ENCODE measurements at regions not wholly inside any gene's neighbourhood (a gene's known extent, or its start where the extent isn't known, plus 50 kb on each side); places are given as distances from the start of the nearest gene placed in this dataset.

DNA sequence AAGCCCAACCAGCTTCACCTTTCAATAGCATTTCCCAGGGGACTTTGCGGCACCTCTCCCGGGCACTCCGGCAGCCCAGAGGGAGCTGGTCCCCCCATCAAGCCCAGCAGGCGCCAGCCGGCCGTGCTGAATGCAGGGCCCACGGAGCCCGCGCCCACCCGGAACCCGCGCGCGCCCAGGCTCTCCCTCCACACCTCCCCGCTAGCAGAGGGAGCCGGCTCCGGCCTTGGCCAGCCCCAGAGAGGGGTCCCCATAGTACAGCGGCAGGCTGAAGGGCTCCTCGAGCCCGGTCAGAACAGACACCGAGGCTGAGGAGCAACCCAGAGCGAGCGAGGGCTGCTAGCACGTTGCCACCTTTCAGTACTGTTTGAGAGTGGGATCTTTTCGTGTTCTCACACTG lies 300.8 kb downstream of the DSEL start:
- Mint-ChIP-seq H3K4me3 (no peak overlapping the region), H3K27ac (no peak overlapping the region), H3K36me3 (no peaks in the 10 kb centered on the region), H3K4me1 (no peaks in the 10 kb centered on the region), H3K27me3 (ENCODE audit: low read depth) (no peaks in the 10 kb centered on the region), H3K9me3 (peaks cover 5% of the 10 kb centered on the region)
- POLR2A ChIA-PET, result no interaction called here
- CTCF ChIA-PET, result interaction anchor here (1.0 to 1.5 kb wide), 2 partner anchors 298 to 490 kb away, joined by 3 read pairs; no protein-coding TSS in a partner anchor
- DNase-seq (ENCODE audit: low spot score), result no peak
- TF ChIP-seq, protein P1, sequence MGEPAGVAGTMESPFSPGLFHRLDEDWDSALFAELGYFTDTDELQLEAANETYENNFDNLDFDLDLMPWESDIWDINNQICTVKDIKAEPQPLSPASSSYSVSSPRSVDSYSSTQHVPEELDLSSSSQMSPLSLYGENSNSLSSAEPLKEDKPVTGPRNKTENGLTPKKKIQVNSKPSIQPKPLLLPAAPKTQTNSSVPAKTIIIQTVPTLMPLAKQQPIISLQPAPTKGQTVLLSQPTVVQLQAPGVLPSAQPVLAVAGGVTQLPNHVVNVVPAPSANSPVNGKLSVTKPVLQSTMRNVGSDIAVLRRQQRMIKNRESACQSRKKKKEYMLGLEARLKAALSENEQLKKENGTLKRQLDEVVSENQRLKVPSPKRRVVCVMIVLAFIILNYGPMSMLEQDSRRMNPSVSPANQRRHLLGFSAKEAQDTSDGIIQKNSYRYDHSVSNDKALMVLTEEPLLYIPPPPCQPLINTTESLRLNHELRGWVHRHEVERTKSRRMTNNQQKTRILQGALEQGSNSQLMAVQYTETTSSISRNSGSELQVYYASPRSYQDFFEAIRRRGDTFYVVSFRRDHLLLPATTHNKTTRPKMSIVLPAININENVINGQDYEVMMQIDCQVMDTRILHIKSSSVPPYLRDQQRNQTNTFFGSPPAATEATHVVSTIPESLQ (CRISPR knock-in tag; IDR thresholded peaks at IDR 0.05), result no peak
- TF ChIP-seq, protein P2, sequence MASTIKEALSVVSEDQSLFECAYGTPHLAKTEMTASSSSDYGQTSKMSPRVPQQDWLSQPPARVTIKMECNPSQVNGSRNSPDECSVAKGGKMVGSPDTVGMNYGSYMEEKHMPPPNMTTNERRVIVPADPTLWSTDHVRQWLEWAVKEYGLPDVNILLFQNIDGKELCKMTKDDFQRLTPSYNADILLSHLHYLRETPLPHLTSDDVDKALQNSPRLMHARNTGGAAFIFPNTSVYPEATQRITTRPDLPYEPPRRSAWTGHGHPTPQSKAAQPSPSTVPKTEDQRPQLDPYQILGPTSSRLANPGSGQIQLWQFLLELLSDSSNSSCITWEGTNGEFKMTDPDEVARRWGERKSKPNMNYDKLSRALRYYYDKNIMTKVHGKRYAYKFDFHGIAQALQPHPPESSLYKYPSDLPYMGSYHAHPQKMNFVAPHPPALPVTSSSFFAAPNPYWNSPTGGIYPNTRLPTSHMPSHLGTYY (CRISPR knock-in tag; IDR thresholded peaks at IDR 0.05), result no peak
- TF ChIP-seq FOXP1 (CRISPR knock-in tag; IDR thresholded peaks at IDR 0.05; ENCODE audit: borderline replicate concordance) (no peak), NFATC4 (CRISPR knock-in tag; IDR thresholded peaks at IDR 0.05) (no peak), ESRRA (CRISPR knock-in tag; IDR thresholded peaks at IDR 0.05; ENCODE audit: borderline replicate concordance) (no peak), ETV6 (CRISPR knock-in tag; IDR thresholded peaks at IDR 0.05) (no peak), SOX15 (CRISPR knock-in tag; IDR thresholded peaks at IDR 0.05) (no peak), EMX1 (CRISPR knock-in tag; IDR thresholded peaks at IDR 0.05) (no peak)
- TF ChIP-seq, protein P3, sequence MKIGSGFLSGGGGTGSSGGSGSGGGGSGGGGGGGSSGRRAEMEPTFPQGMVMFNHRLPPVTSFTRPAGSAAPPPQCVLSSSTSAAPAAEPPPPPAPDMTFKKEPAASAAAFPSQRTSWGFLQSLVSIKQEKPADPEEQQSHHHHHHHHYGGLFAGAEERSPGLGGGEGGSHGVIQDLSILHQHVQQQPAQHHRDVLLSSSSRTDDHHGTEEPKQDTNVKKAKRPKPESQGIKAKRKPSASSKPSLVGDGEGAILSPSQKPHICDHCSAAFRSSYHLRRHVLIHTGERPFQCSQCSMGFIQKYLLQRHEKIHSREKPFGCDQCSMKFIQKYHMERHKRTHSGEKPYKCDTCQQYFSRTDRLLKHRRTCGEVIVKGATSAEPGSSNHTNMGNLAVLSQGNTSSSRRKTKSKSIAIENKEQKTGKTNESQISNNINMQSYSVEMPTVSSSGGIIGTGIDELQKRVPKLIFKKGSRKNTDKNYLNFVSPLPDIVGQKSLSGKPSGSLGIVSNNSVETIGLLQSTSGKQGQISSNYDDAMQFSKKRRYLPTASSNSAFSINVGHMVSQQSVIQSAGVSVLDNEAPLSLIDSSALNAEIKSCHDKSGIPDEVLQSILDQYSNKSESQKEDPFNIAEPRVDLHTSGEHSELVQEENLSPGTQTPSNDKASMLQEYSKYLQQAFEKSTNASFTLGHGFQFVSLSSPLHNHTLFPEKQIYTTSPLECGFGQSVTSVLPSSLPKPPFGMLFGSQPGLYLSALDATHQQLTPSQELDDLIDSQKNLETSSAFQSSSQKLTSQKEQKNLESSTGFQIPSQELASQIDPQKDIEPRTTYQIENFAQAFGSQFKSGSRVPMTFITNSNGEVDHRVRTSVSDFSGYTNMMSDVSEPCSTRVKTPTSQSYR (CRISPR knock-in tag; IDR thresholded peaks at IDR 0.05), result no peak
- TF ChIP-seq, protein P4, sequence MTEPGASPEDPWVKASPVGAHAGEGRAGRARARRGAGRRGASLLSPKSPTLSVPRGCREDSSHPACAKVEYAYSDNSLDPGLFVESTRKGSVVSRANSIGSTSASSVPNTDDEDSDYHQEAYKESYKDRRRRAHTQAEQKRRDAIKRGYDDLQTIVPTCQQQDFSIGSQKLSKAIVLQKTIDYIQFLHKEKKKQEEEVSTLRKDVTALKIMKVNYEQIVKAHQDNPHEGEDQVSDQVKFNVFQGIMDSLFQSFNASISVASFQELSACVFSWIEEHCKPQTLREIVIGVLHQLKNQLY (CRISPR knock-in tag; IDR thresholded peaks at IDR 0.05), result no peak
- TF ChIP-seq, protein P5, sequence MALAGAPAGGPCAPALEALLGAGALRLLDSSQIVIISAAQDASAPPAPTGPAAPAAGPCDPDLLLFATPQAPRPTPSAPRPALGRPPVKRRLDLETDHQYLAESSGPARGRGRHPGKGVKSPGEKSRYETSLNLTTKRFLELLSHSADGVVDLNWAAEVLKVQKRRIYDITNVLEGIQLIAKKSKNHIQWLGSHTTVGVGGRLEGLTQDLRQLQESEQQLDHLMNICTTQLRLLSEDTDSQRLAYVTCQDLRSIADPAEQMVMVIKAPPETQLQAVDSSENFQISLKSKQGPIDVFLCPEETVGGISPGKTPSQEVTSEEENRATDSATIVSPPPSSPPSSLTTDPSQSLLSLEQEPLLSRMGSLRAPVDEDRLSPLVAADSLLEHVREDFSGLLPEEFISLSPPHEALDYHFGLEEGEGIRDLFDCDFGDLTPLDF (CRISPR knock-in tag; IDR thresholded peaks at IDR 0.05), result no peak
- TF ChIP-seq, protein P6, sequence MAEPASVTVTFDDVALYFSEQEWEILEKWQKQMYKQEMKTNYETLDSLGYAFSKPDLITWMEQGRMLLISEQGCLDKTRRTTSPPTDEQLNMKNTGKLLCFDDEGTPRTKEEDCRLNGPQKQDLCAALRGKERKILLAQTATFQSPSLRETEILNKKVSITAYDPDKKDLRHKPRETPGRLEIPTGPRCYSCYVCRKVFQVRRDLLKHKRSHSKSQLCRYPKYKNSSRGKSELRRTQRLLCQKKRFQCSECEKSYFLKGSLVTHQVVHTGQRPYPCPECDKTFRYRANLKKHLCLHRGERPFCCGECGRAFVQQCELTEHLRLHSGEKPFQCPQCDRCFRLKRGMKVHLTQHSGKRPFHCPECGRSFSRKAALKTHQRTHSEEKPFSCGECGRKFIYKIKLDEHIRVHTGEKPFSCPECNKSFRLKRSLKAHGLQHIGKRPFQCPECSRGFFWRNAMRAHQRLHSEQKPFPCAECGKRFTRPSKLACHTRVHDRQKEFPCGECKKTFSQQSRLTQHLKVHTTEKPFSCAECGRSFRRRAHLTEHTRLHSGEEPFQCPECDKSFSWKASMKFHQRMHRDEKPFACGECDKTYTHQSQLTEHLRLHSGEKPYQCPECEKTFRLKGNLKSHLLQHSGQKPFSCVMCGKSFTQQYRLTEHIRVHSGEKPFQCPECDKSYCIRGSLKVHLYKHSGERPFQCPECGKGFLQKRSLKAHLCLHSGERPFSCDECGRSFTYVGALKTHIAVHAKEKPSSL (CRISPR knock-in tag; conservative IDR thresholded peaks at IDR 0.05), result no peak
- TF ChIP-seq, protein P7, sequence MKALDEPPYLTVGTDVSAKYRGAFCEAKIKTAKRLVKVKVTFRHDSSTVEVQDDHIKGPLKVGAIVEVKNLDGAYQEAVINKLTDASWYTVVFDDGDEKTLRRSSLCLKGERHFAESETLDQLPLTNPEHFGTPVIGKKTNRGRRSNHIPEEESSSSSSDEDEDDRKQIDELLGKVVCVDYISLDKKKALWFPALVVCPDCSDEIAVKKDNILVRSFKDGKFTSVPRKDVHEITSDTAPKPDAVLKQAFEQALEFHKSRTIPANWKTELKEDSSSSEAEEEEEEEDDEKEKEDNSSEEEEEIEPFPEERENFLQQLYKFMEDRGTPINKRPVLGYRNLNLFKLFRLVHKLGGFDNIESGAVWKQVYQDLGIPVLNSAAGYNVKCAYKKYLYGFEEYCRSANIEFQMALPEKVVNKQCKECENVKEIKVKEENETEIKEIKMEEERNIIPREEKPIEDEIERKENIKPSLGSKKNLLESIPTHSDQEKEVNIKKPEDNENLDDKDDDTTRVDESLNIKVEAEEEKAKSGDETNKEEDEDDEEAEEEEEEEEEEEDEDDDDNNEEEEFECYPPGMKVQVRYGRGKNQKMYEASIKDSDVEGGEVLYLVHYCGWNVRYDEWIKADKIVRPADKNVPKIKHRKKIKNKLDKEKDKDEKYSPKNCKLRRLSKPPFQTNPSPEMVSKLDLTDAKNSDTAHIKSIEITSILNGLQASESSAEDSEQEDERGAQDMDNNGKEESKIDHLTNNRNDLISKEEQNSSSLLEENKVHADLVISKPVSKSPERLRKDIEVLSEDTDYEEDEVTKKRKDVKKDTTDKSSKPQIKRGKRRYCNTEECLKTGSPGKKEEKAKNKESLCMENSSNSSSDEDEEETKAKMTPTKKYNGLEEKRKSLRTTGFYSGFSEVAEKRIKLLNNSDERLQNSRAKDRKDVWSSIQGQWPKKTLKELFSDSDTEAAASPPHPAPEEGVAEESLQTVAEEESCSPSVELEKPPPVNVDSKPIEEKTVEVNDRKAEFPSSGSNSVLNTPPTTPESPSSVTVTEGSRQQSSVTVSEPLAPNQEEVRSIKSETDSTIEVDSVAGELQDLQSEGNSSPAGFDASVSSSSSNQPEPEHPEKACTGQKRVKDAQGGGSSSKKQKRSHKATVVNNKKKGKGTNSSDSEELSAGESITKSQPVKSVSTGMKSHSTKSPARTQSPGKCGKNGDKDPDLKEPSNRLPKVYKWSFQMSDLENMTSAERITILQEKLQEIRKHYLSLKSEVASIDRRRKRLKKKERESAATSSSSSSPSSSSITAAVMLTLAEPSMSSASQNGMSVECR (CRISPR knock-in tag; IDR thresholded peaks at IDR 0.05; ENCODE audit: borderline replicate concordance), result no peak
- ATAC-seq, result no peak
